H1 (cell line): ENCODE measurements at regions not wholly inside any gene's neighbourhood (a gene's known extent, or its start where the extent isn't known, plus 50 kb on each side); places are given as distances from the start of the nearest gene placed in this dataset.

Experiments used
- CTCF ChIA-PET: fragments of 300-600 bp; sonication (Branson Sonifier 250); formaldehyde crosslinking; loops from one replicate; lab custom pipeline; 2021; ENCODE audit not compliant: partially characterized antibody; lab: Charles Lee
- POLR2A ChIA-PET: fragments of 300-600 bp; sonication (Branson Sonifier 250); formaldehyde crosslinking; loops from one replicate; lab custom pipeline; 2021; ENCODE audit warnings: inconsistent platforms; ENCODE audit not compliant: partially characterized antibody; lab: Charles Lee
- DNase-seq, 2 experiments: peaks; one replicate each; pipeline versions ENCODE4 v3.0.0 to v3.0.0-alpha.2; 2010 to 2022; ENCODE audit warnings: low spot score in 2 of 2, low read depth in 1 of 2, mixed read lengths in 1 of 2
- FAIRE-seq: peaks from 2 replicates; lab custom pipeline; 2011; peaks lifted over from hg19 to GRCh38; lab: Jason Lieb, UNC
- H2AFZ ChIP-seq: 2 replicates; pipeline ENCODE4 v1.8.1; 2012; ENCODE audit warnings: low read length, inconsistent platforms
- H2AK5ac ChIP-seq: 2 replicates; pipeline ENCODE4 v1.6.1; 2013; ENCODE audit warnings: low read depth, low read length
- H2BK120ac ChIP-seq: replicated peaks from 2 replicates; pipeline ENCODE3; 2013; ENCODE audit warnings: low read depth, low read length, inconsistent platforms
- H2BK12ac ChIP-seq: 2 replicates; pipeline ENCODE4 v1.6.1; 2013; ENCODE audit warnings: low read depth, low read length
- H2BK15ac ChIP-seq: 2 replicates; pipeline ENCODE4 v1.6.1; 2013; ENCODE audit warnings: low read length
- H2BK20ac ChIP-seq: 2 replicates; pipeline ENCODE4 v1.6.1; 2013; ENCODE audit warnings: low read length
- H2BK5ac ChIP-seq: 2 replicates; pipeline ENCODE4 v1.6.1; 2013; ENCODE audit warnings: low read depth, low read length
- H3K14ac ChIP-seq: 2 replicates; pipeline ENCODE4 v1.6.1; 2013; ENCODE audit warnings: inconsistent platforms; ENCODE audit not compliant: insufficient read length
- H3K18ac ChIP-seq: 2 replicates; pipeline ENCODE4 v1.6.1; 2013; ENCODE audit warnings: low read length; ENCODE audit errors: extremely low read depth
- H3K23ac ChIP-seq: 2 replicates; pipeline ENCODE4 v1.6.1; 2013; ENCODE audit warnings: inconsistent platforms; ENCODE audit not compliant: insufficient read length
- H3K23me2 ChIP-seq: 2 replicates; pipeline ENCODE4 v1.6.1; 2013; ENCODE audit warnings: low read depth, low read length
- H3K27ac ChIP-seq: 2 replicates; pipeline ENCODE4 v1.6.1; 2011; ENCODE audit warnings: low read depth, low read length, inconsistent platforms
- H3K27me3 ChIP-seq, 4 experiments: replicated peaks in 1 of 4; 1 replicate in 1 of 4; 2 replicates in 3 of 4; pipeline versions ENCODE4 v1.6.1 to v1.8.1; 2011 to 2013; ENCODE audit warnings: low read length in 3 of 4, mild to moderate bottlenecking in 3 of 4, inconsistent platforms in 2 of 4, mixed read lengths in 2 of 4, moderate library complexity in 1 of 4; ENCODE audit not compliant: control insufficient read depth in 3 of 4, insufficient read depth in 3 of 4; ENCODE audit errors: extremely low read depth in 1 of 4
- H3K36me3 ChIP-seq, 4 experiments: 2 replicates each; pipeline versions ENCODE4 v1.6.1 to v1.8.1; 2011 to 2013; ENCODE audit warnings: mild to moderate bottlenecking in 4 of 4, low read length in 3 of 4, moderate library complexity in 2 of 4, control low read depth in 1 of 4, inconsistent platforms in 1 of 4; ENCODE audit not compliant: insufficient read depth in 4 of 4, control insufficient read depth in 2 of 4
- H3K4ac ChIP-seq: replicated peaks from 2 replicates; pipeline ENCODE3; 2013; ENCODE audit warnings: low read length, low read depth, mixed read lengths, inconsistent platforms; ENCODE audit not compliant: insufficient read length
- H3K4me1 ChIP-seq, 4 experiments: replicated peaks in 1 of 4; 1 replicate in 1 of 4; 2 replicates in 3 of 4; pipeline versions ENCODE4 v1.6.1 to v1.8.1; 2011 to 2013; ENCODE audit warnings: low read length in 3 of 4, inconsistent platforms in 2 of 4, mixed read lengths in 1 of 4; ENCODE audit not compliant: insufficient read depth in 4 of 4, control insufficient read depth in 3 of 4
- H3K4me2 ChIP-seq, 2 experiments: 2 replicates each; pipeline versions ENCODE4 v1.6.1 to v1.8.1; 2011 to 2013; ENCODE audit warnings: low read depth in 2 of 2, low read length in 2 of 2, control low read depth in 1 of 2, inconsistent platforms in 1 of 2, mild to moderate bottlenecking in 1 of 2; ENCODE audit not compliant: insufficient read depth in 1 of 2
- H3K4me3 ChIP-seq, 4 experiments: fragments of 200-600, 300-600 bp in 1 of 4; sonication (generic), shearing (Covaris generic), sonication (Bioruptor Twin) in 1 of 4; 2 replicates each; pipeline versions ENCODE4 v1.5.1 to v1.8.1; 2011 to 2016; ENCODE audit warnings: low read length in 4 of 4, low read depth in 3 of 4, control low read depth in 2 of 4, inconsistent platforms in 2 of 4, mild to moderate bottlenecking in 2 of 4, mixed read lengths in 1 of 4, moderate library complexity in 1 of 4; ENCODE audit not compliant: insufficient read depth in 2 of 4; ENCODE audit errors: extremely low read depth in 1 of 4
- H3K56ac ChIP-seq: replicated peaks from 2 replicates; pipeline ENCODE3; 2013; ENCODE audit warnings: low read depth, mild to moderate bottlenecking, mixed read lengths, low read length, inconsistent platforms; ENCODE audit not compliant: insufficient read length
- H3K79me1 ChIP-seq: 2 replicates; pipeline ENCODE4 v1.6.1; 2013; ENCODE audit warnings: low read depth, low read length, control low read depth
- H3K79me2 ChIP-seq, 2 experiments: 2 replicates each; pipeline versions ENCODE4 v1.6.1 to v1.8.1; 2012 to 2013; ENCODE audit warnings: low read length in 2 of 2, mild to moderate bottlenecking in 2 of 2, inconsistent platforms in 1 of 2; ENCODE audit not compliant: insufficient read depth in 2 of 2, control insufficient read depth in 1 of 2
- H3K9ac ChIP-seq, 4 experiments: replicated peaks in 1 of 4; 1 replicate in 1 of 4; 2 replicates in 3 of 4; pipeline versions ENCODE4 v1.6.1 to v1.8.1; 2011 to 2013; ENCODE audit warnings: low read depth in 3 of 4, low read length in 3 of 4, control low read depth in 2 of 4, mild to moderate bottlenecking in 2 of 4, moderate library complexity in 2 of 4, inconsistent platforms in 1 of 4; ENCODE audit errors: extremely low read depth in 1 of 4
- H3K9me3 ChIP-seq, 2 experiments: 2 replicates each; pipeline versions ENCODE4 v1.6.1 to v1.8.1; 2012 to 2013; ENCODE audit warnings: mild to moderate bottlenecking in 2 of 2, moderate library complexity in 2 of 2, control low read depth in 1 of 2, inconsistent platforms in 1 of 2, low read depth in 1 of 2, low read length in 1 of 2, mixed read lengths in 1 of 2; ENCODE audit not compliant: insufficient read depth in 2 of 2
- H4K20me1 ChIP-seq, 2 experiments: replicated peaks in 1 of 2; 2 replicates each; pipeline versions ENCODE3 to v1.8.1; 2011 to 2013; ENCODE audit warnings: inconsistent platforms in 2 of 2, low read length in 2 of 2, mild to moderate bottlenecking in 1 of 2; ENCODE audit not compliant: insufficient read depth in 2 of 2, control insufficient read depth in 1 of 2
- H4K5ac ChIP-seq: 2 replicates; pipeline ENCODE4 v1.6.1; 2013; ENCODE audit warnings: low read length, low read depth, mixed read lengths, inconsistent platforms; ENCODE audit not compliant: insufficient read length
- H4K8ac ChIP-seq: 2 replicates; pipeline ENCODE4 v1.8.0; 2013; ENCODE audit warnings: mild to moderate bottlenecking, moderate library complexity, low read length, inconsistent platforms; ENCODE audit not compliant: insufficient read depth; ENCODE audit errors: extremely low read depth
- H4K91ac ChIP-seq: replicated peaks from 2 replicates; pipeline ENCODE3; 2013; ENCODE audit warnings: low read length, mixed read lengths, inconsistent platforms; ENCODE audit not compliant: insufficient read length
- CEBPB ChIP-seq: IDR thresholded peaks from 2 replicates; pipeline ENCODE4 v1.6.1; 2012; ENCODE audit warnings: low read depth, low read length
- E2F6 ChIP-seq: IDR thresholded peaks from 2 replicates; pipeline ENCODE4 v1.6.1; 2012; ENCODE audit warnings: inconsistent platforms
- EP300 ChIP-seq, 2 experiments: IDR thresholded peaks; 1 replicate in 1 of 2; 2 replicates in 1 of 2; pipeline ENCODE4 v1.6.1; 2011 to 2012; ENCODE audit warnings: low read depth in 2 of 2, low read length in 2 of 2, mild to moderate bottlenecking in 2 of 2, borderline replicate concordance in 1 of 2, inconsistent platforms in 1 of 2, moderate library complexity in 1 of 2
- JUN ChIP-seq: IDR thresholded peaks from 2 replicates; pipeline ENCODE4 v1.6.1; 2011; ENCODE audit warnings: low read depth, mild to moderate bottlenecking, improper control_type of control experiment, low read length
- JUND ChIP-seq: IDR thresholded peaks from 2 replicates; pipeline ENCODE4 v1.6.1; 2011; ENCODE audit warnings: mild to moderate bottlenecking, improper control_type of control experiment, low read length
- KDM4A ChIP-seq: IDR thresholded peaks from one replicate; pipeline ENCODE4 v1.7.1; 2012; ENCODE audit warnings: low read depth, mild to moderate bottlenecking, moderate library complexity, low read length, inconsistent platforms; ENCODE audit not compliant: severe bottlenecking
- POU5F1 ChIP-seq: IDR thresholded peaks from 2 replicates; pipeline ENCODE4 v1.6.1; 2011; ENCODE audit warnings: low read depth, mild to moderate bottlenecking, low read length, moderate library complexity
- RAD21 ChIP-seq, 2 experiments: IDR thresholded peaks in 1 of 2; conservative IDR thresholded peaks in 1 of 2; 2 replicates each; pipeline ENCODE4 v1.6.1; 2011; ENCODE audit warnings: low read depth in 2 of 2, low read length in 2 of 2, improper control_type of control experiment in 1 of 2, inconsistent platforms in 1 of 2, mild to moderate bottlenecking in 1 of 2, moderate library complexity in 1 of 2
- SIX5 ChIP-seq: IDR thresholded peaks from 2 replicates; pipeline ENCODE4 v1.6.1; 2011; ENCODE audit warnings: mild to moderate bottlenecking, low read depth, low read length
- TAF1 ChIP-seq: IDR thresholded peaks from 2 replicates; pipeline ENCODE4 v1.6.1; 2011; ENCODE audit warnings: mild to moderate bottlenecking, low read depth, low read length
- TAF7 ChIP-seq: optimal IDR thresholded peaks from 2 replicates; pipeline ENCODE3; 2011; ENCODE audit warnings: low read depth, mild to moderate bottlenecking, inconsistent platforms, low read length, moderate library complexity, borderline replicate concordance
- WGBS, 2 experiments: shearing (Covaris generic) in 1 of 2; methylation state at CpG; one replicate each; pipeline versions ENCODE4 v1.1.6 to v1.1.7; 2013 to 2015; ENCODE audit warnings: low lambda C conversion rate in 2 of 2, mixed read lengths in 2 of 2, inconsistent platforms in 1 of 2, low coverage in 1 of 2, missing lambda C conversion rate in 1 of 2; ENCODE audit not compliant: insufficient replicate concordance in 2 of 2, insufficient coverage in 1 of 2, insufficient read length in 1 of 2; ENCODE audit errors: extremely low coverage in 1 of 2, missing lambda C conversion rate in 1 of 2; 5-methylcytosine and 5-hydroxymethylcytosine counted together

GRCh38 chr1:199010933-199011332, 372.1 kb downstream of the PTPRC start:
- H2BK5ac ChIP-seq, result no peak overlapping the region
- WGBS, 2 experiments, result 80% methylated on average over 2 of the region's 2 CpGs; no CpG with 5 or more reads in 1 of the 2 experiments
- CTCF ChIA-PET, result no interaction called here
- peak overlapping the region; percentile 59; the same call in 1 of the 2 replicates for H2AFZ ChIP-seq
- no peak overlapping the region for H2BK12ac ChIP-seq
- H3K4me2 ChIP-seq, result no peak overlapping the region
- POLR2A ChIA-PET, result no interaction called here
- DNase-seq, result no peak
- H3K9me3 ChIP-seq, result no peaks in the 10 kb centered on the region
- no peak overlapping the region for H4K5ac ChIP-seq
- no peaks in the 10 kb centered on the region for H3K79me1 ChIP-seq
- no peak overlapping the region for H4K91ac ChIP-seq
- no peak overlapping the region for H2BK120ac ChIP-seq
- H3K14ac ChIP-seq, result no peak overlapping the region
- H3K4me3 ChIP-seq, result no peak overlapping the region
- H3K23ac ChIP-seq, result no peak overlapping the region
- H3K9ac ChIP-seq, result no peak overlapping the region
- H3K79me2 ChIP-seq, result no peaks in the 10 kb centered on the region
- peak overlapping the region; percentile 33 for H3K56ac ChIP-seq
- H3K36me3 ChIP-seq, result no peaks in the 10 kb centered on the region
- TF ChIP-seq SIX5, result no peak
- TF ChIP-seq CEBPB, result no peak
- no peak for TF ChIP-seq POU5F1
- TF ChIP-seq JUN, result no peak
- no peak for TF ChIP-seq TAF7
- no peak for TF ChIP-seq TAF1
- TF ChIP-seq E2F6, result no peak
- no peak for TF ChIP-seq JUND
- no peak for TF ChIP-seq EP300 (IDR thresholded peaks at IDR 0.05; ENCODE audit: borderline replicate concordance in 1 of 2, low read depth in 2 of 2, low read length in 2 of 2)
- TF ChIP-seq KDM4A, result no peak
- TF ChIP-seq RAD21 (IDR thresholded peaks at IDR 0.05 in 1 of 2, conservative IDR thresholded peaks at IDR 0.05 in 1 of 2; ENCODE audit: low read depth in 2 of 2, low read length in 2 of 2), result no peak
- no peaks in the 10 kb centered on the region for H4K20me1 ChIP-seq
- no peak overlapping the region for H3K18ac ChIP-seq
- H2AK5ac ChIP-seq, result no peak overlapping the region
- H3K27me3 ChIP-seq, result no peaks in the 10 kb centered on the region
- no peak for FAIRE-seq
- no peak overlapping the region for H2BK15ac ChIP-seq
- H3K27ac ChIP-seq, result no peak overlapping the region
- no peaks in the 10 kb centered on the region for H3K23me2 ChIP-seq
- no peak overlapping the region for H4K8ac ChIP-seq
- H2BK20ac ChIP-seq, result no peak overlapping the region
- no peak overlapping the region for H3K4ac ChIP-seq
- H3K4me1 ChIP-seq, result no peaks in the 10 kb centered on the region
